ENCODE measurements at regions not wholly inside any gene's neighbourhood (a gene's known extent, or its start where the extent isn't known, plus 50 kb on each side); places are given as distances from the start of the nearest gene placed in this dataset.

DNA sequence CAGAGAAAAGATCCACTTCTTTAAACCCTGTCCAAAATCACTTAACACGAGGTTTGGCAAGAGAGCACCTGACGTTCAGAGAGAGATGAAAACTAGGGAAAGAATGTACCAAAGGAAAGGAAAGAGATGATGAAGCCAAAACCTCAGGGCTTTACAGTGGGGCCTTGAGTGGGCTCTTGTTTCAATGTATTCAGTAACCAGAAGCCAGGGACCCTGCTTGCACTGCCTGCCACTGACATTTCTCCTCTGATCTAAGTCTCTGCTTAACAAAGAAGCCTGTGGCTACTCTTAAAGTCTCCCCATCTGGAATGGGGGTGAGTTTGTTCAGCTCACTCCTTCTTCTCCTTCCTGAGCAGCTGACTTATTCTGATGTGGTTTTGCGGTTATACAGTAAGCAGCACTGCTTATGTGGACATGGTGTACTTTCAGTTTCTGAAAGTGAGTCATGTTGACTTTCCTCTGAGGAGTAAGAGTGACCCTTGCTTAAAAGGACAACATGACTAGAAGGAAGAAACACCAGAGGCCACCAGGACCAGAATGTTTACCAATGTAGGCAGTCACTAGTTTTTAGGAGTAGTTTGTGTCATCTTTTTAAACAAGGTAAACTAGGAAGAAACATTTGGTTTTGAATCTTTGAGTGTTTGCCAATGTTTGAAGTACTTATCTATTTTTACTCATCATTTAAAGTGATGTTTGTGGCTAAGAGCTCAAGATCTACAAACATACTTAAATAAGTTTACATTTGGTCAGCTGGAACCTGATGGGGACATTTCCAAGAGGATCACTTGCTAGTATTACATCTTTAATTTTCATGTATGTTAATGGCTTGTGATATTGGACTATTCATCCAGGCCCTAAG lies 87.4 kb downstream of the FASLG start:
- DNase-seq, result no peak
- Histone ChIP-seq H3K9me3 (no peaks in the 10 kb centered on the region), H3K4me1 (no peaks in the 10 kb centered on the region), H3K27ac (no peak overlapping the region), H3K4me3 (no peak overlapping the region), H3K27me3 (no peaks in the 10 kb centered on the region), H3K36me3 (no peaks in the 10 kb centered on the region)
- intact Hi-C loops (cut with DNase I; ENCODE audit: low total_unique reads), result no loop called here
- no peak for TF ChIP-seq POLR2A (IDR thresholded peaks at IDR 0.05)
- TF ChIP-seq, protein P1, sequence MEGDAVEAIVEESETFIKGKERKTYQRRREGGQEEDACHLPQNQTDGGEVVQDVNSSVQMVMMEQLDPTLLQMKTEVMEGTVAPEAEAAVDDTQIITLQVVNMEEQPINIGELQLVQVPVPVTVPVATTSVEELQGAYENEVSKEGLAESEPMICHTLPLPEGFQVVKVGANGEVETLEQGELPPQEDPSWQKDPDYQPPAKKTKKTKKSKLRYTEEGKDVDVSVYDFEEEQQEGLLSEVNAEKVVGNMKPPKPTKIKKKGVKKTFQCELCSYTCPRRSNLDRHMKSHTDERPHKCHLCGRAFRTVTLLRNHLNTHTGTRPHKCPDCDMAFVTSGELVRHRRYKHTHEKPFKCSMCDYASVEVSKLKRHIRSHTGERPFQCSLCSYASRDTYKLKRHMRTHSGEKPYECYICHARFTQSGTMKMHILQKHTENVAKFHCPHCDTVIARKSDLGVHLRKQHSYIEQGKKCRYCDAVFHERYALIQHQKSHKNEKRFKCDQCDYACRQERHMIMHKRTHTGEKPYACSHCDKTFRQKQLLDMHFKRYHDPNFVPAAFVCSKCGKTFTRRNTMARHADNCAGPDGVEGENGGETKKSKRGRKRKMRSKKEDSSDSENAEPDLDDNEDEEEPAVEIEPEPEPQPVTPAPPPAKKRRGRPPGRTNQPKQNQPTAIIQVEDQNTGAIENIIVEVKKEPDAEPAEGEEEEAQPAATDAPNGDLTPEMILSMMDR (IDR thresholded peaks at IDR 0.05), result no peak

DNA sequence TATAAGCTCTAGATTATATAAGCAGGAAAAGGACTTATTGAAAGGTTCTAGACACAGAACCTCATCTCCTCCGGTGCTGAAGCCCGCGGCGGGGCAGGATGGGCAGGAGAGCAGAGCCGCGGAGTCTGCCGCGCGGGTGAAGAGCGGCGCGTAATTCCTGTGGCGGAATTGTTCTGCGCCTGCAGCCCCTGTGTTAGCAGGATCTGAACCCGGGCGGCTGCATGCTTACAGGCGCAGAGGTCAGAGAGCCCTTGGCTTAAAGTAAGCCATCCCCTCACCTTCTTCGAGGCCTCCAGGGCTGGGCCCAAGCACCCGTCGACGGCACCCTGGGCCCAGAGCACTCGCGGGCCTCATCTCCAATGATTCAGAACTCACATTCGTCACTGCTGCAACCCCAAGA lies 89.3 kb downstream of the FASLG start:
- H3K9me3 ChIP-seq, result no peaks in the 10 kb centered on the region
- no peaks in the 10 kb centered on the region for H3K36me3 ChIP-seq
- intact Hi-C loops (cut with DNase I; ENCODE audit: low total_unique reads), result no loop called here
- TF ChIP-seq, protein P1 (IDR thresholded peaks at IDR 0.05), result no peak
- TF ChIP-seq POLR2A (IDR thresholded peaks at IDR 0.05), result no peak
- no peak overlapping the region for H3K4me3 ChIP-seq
- no peak overlapping the region for H3K27ac ChIP-seq
- no peaks in the 10 kb centered on the region for H3K27me3 ChIP-seq
- no peak for DNase-seq
- H3K4me1 ChIP-seq, result no peaks in the 10 kb centered on the region

DNA sequence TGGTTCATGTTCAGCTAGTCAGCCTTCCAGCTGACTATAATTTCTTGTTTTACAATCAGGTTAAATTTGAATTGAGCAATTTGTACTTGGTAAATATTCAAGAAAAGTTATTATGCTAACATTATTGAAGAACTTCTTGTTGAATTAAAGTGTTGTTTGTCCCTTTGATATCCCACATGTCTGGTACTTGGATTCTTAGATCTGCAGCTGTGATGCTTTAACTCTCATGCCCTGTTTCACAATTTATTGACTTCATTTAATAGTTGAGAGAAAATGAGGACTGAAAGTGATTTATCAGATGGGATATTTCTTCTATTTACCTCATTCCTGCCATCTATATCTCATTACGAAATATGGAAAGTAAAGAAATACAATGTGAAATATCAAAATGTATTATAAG lies 92.8 kb downstream of the FASLG start:
- Histone ChIP-seq H3K27me3 (no peaks in the 10 kb centered on the region), H3K4me1 (no peaks in the 10 kb centered on the region), H3K27ac (no peak overlapping the region), H3K4me3 (no peak overlapping the region), H3K9me3 (no peaks in the 10 kb centered on the region), H3K36me3 (no peaks in the 10 kb centered on the region)
- intact Hi-C loops (cut with DNase I; ENCODE audit: low total_unique reads), result no loop called here
- no peak for TF ChIP-seq POLR2A (IDR thresholded peaks at IDR 0.05)
- TF ChIP-seq, protein P1 (IDR thresholded peaks at IDR 0.05), result no peak
- no peak for DNase-seq

DNA sequence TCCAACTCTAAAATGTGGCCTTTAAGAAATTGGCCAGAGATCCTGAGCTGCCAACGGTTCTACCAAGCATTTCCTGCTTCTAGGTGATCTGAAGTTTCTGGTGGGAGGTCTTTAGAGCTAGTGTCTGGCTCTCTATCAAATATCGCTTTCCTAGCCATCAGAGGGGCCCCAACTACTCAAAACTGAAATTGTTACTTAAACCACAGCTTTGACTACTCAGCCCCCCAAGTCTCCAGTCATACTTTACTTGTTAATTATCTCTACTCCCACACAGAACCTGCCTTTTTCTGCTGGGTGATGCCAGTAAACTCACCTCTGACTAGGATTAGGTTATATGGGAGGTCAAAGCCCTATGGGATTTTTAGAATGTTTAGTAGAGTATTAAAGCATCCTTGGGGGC lies 95.1 kb downstream of the FASLG start:
- H3K27me3 ChIP-seq, result no peaks in the 10 kb centered on the region
- H3K36me3 ChIP-seq, result no peaks in the 10 kb centered on the region
- no peak for DNase-seq
- H3K9me3 ChIP-seq, result no peaks in the 10 kb centered on the region
- no peaks in the 10 kb centered on the region for H3K4me1 ChIP-seq
- H3K4me3 ChIP-seq, result no peak overlapping the region
- intact Hi-C loops (cut with DNase I; ENCODE audit: low total_unique reads), result no loop called here
- TF ChIP-seq POLR2A (IDR thresholded peaks at IDR 0.05), result no peak
- TF ChIP-seq, protein P1 (IDR thresholded peaks at IDR 0.05), result no peak
- no peak overlapping the region for H3K27ac ChIP-seq

DNA sequence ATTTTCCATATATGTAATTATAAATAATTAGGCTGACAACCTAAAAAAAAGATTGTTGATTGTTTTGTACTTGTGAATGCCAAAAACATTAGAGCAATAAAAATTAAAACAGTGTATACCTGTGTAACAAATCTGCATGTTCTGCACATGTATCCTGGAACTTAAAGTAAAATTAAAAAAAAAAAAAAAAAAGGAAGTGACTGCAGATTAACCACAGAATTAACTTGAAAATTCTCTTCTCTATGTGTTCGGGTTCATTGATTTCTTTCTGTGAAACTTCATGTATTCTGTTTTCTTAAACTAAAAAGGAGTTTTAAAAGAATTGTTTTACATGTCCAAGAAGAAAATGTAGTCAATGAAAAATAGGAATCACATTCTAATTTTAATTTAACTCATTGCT lies 95.7 kb downstream of the FASLG start:
- intact Hi-C loops (cut with DNase I; ENCODE audit: low total_unique reads), result no loop called here

More for the DNA sequence above, 95.7 kb downstream of the FASLG start:
- Histone ChIP-seq H3K4me3 (no peak overlapping the region), H3K27ac (no peak overlapping the region), H3K4me1 (no peaks in the 10 kb centered on the region), H3K27me3 (no peaks in the 10 kb centered on the region), H3K9me3 (no peaks in the 10 kb centered on the region), H3K36me3 (no peaks in the 10 kb centered on the region)
- TF ChIP-seq, protein P1 (IDR thresholded peaks at IDR 0.05), result no peak
- no peak for TF ChIP-seq POLR2A (IDR thresholded peaks at IDR 0.05)
- DNase-seq, result no peak

Measured in uterus (tissue), 3 donors.